OCI-LY3 (cell line): ENCODE measurements at regions not wholly inside any gene's neighbourhood (a gene's known extent, or its start where the extent isn't known, plus 50 kb on each side); places are given as distances from the start of the nearest gene placed in this dataset.

Experiments
- CTCF ChIP-seq: fragments of 200-600, 300-600 bp; sonication (generic); IDR thresholded peaks from 2 replicates; pipeline ENCODE4 v1.5.1; 2014; ENCODE audit warnings: antibody characterized with exemption, low read length, low read depth
- EZH2phosphoT487 ChIP-seq: fragments of 200-600 bp; shearing (Covaris generic); IDR thresholded peaks from 2 replicates; pipeline ENCODE4 v1.6.1; 2018; ENCODE audit warnings: antibody characterized with exemption, mixed run types, low read depth

GRCh38 chr14:101695659-101696058, 65.8 kb upstream of the PPP2R5C start:
- TF ChIP-seq CTCF (no peak), EZH2phosphoT487 (no peak)
